DND-41 (cell line): ENCODE measurements at regions not wholly inside any gene's neighbourhood (a gene's known extent, or its start where the extent isn't known, plus 50 kb on each side); places are given as distances from the start of the nearest gene placed in this dataset.

Source experiments
- CTCF ChIP-seq: IDR thresholded peaks from 2 replicates; pipeline ENCODE4 v1.5.1; 2012; ENCODE audit warnings: borderline replicate concordance, low read length, moderate library complexity, mild to moderate bottlenecking; ENCODE audit not compliant: poor library complexity, severe bottlenecking; ENCODE audit errors: extremely low read depth
- EZH2 ChIP-seq: IDR thresholded peaks from 3 replicates; pipeline ENCODE4 v1.6.1; 2012; ENCODE audit warnings: borderline replicate concordance, low read depth, mild to moderate bottlenecking, moderate library complexity, low read length, inconsistent platforms; ENCODE audit not compliant: severe bottlenecking

GRCh38 chr2:143950704-143951103 lies 569.2 kb downstream of the ZEB2 start:
- TF ChIP-seq CTCF (no peak), EZH2 (no peak)
